Lower lobe of right lung (tissue), 2 donors: ENCODE measurements at regions not wholly inside any gene's neighbourhood (a gene's known extent, or its start where the extent isn't known, plus 50 kb on each side); places are given as distances from the start of the nearest gene placed in this dataset.

Experiments used
- ATAC-seq, 2 donors: fragments of 200-7000 bp; cut with Tn5 transposase; one replicate each; pipeline ENCODE4 v1.9.1; 2020 to 2022; ENCODE audit warnings: mild to moderate bottlenecking in 2 of 2, moderate library complexity in 2 of 2
- DNase-seq: peaks from one replicate; pipeline ENCODE4 v3.0.0-alpha.2; 2020
- H3K27ac ChIP-seq: fragments of 200-600 bp; one replicate; pipeline ENCODE4 v1.8.0; 2022
- H3K27me3 ChIP-seq: fragments of 200-600 bp; one replicate; pipeline ENCODE4 v1.8.0; 2022; ENCODE audit warnings: low read depth
- H3K36me3 ChIP-seq: fragments of 200-600 bp; one replicate; pipeline ENCODE4 v1.8.0; 2022; ENCODE audit warnings: mild to moderate bottlenecking
- H3K4me1 ChIP-seq: fragments of 200-600 bp; one replicate; pipeline ENCODE4 v1.8.0; 2022
- H3K4me3 ChIP-seq: fragments of 200-600 bp; one replicate; pipeline ENCODE4 v1.8.0; 2022; ENCODE audit warnings: mild to moderate bottlenecking
- H3K9me3 ChIP-seq: fragments of 200-600 bp; one replicate; pipeline ENCODE4 v1.8.0; 2022
- CTCF ChIP-seq: fragments of 200-600 bp; IDR thresholded peaks from one replicate; pipeline ENCODE4 v1.8.0; 2022; ENCODE audit warnings: antibody characterized with exemption, mild to moderate bottlenecking
- intact Hi-C: fragments of 100-400 bp; cut with DNase I; formaldehyde crosslinking; loops from one replicate; pipeline ENCODE4 v1.11.0; 2022
- donor health status: DM: no; HTN: yes; CAD: no; lungs with severe emphysema.

DNA sequence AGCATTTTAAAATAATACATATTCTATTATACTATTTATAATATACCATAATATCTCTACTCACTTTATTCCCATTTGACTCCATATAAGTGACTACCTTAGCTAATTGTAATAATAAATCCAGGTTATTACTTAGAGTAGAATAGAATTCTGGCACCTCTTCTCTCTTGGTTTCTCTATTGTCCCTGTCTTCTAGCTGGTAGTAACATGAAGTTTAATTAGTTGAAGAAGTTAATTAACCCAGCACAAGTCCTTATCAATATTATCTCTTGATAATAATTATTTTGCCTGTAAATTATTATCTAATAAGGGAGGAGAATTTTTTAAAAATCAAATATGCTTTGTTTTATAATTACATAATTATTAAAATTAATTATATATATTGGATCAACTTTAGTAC is 1571.2 kb upstream of the PRR20A start:
- H3K4me1 ChIP-seq = no peaks in the 10 kb centered on the region
- no peak for TF ChIP-seq CTCF
- no peaks in the 10 kb centered on the region for H3K36me3 ChIP-seq
- H3K9me3 ChIP-seq = no peaks in the 10 kb centered on the region
- ATAC-seq (no peak), DNase-seq (no peak)
- H3K4me3 ChIP-seq = no peak overlapping the region
- no peak overlapping the region for H3K27ac ChIP-seq
- intact Hi-C loops = no loop called here
- H3K27me3 ChIP-seq = no peaks in the 10 kb centered on the region

GRCh38 chr13:55570371-55570770 is 1570.3 kb upstream of the PRR20A start:
- no peak for TF ChIP-seq CTCF
- intact Hi-C loops = no loop called here
- Histone ChIP-seq H3K4me1 (no peaks in the 10 kb centered on the region), H3K9me3 (no peaks in the 10 kb centered on the region), H3K27ac (no peak overlapping the region), H3K36me3 (no peaks in the 10 kb centered on the region), H3K27me3 (no peaks in the 10 kb centered on the region), H3K4me3 (no peak overlapping the region)
- ATAC-seq (no peak), DNase-seq (no peak)

DNA sequence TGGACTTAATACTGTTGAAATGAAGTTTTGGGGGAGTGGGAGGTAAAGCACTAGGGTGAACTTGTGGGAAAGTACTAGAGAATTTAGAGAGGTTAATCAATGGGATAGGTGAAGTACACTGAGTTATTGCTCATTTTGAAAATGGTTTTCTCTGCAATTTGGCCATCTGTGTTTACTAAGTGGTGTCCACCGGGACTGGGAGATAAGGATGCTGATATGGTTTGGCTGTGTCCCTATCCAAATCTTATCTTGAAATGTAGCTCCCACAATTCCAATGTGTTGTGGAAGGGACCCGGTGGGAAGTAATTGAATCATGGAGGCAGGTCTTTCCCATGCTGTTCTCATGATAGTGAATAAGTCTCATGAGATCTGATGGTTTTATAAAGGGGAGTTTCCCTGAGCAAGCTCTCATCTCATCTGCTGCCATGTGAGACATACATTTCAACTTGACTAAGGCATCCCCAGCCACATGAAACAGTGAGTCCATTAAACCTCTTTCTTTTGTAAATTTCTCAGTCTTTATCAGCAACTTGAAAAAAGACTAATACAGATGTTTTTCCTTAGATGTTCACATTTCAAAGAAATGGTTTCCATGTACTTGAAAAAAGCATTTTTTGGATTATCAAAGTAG is 1569.4 kb upstream of the PRR20A start:
- TF ChIP-seq CTCF = no peak
- no peaks in the 10 kb centered on the region for H3K36me3 ChIP-seq
- ATAC-seq = no peak
- no peak for DNase-seq
- intact Hi-C loops = no loop called here
- H3K27ac ChIP-seq = no peak overlapping the region
- no peaks in the 10 kb centered on the region for H3K9me3 ChIP-seq
- no peaks in the 10 kb centered on the region for H3K4me1 ChIP-seq
- no peak overlapping the region for H3K4me3 ChIP-seq
- H3K27me3 ChIP-seq = no peaks in the 10 kb centered on the region

GRCh38 chr13:55572408-55572807 is 1568.3 kb upstream of the PRR20A start:
- H3K36me3 ChIP-seq = no peaks in the 10 kb centered on the region
- TF ChIP-seq CTCF = no peak
- H3K4me1 ChIP-seq = no peaks in the 10 kb centered on the region
- DNase-seq (no peak), ATAC-seq (no peak)
- no peak overlapping the region for H3K4me3 ChIP-seq
- intact Hi-C loops = no loop called here
- no peaks in the 10 kb centered on the region for H3K27me3 ChIP-seq
- no peak overlapping the region for H3K27ac ChIP-seq
- H3K9me3 ChIP-seq = no peaks in the 10 kb centered on the region

- ATAC-seq (no peak), DNase-seq (no peak)
- Histone ChIP-seq H3K27ac (no peak overlapping the region), H3K4me1 (no peaks in the 10 kb centered on the region), H3K27me3 (no peaks in the 10 kb centered on the region), H3K9me3 (no peaks in the 10 kb centered on the region), H3K4me3 (no peak overlapping the region), H3K36me3 (no peaks in the 10 kb centered on the region)
- intact Hi-C loops = no loop called here
- TF ChIP-seq CTCF = no peak
These were observed 1567.9 kb upstream of the PRR20A start for GRCh38 chr13:55572862-55573261.

- Histone ChIP-seq H3K27me3 (no peaks in the 10 kb centered on the region), H3K27ac (no peak overlapping the region), H3K4me3 (no peak overlapping the region), H3K9me3 (no peaks in the 10 kb centered on the region), H3K4me1 (no peaks in the 10 kb centered on the region), H3K36me3 (no peaks in the 10 kb centered on the region)
- intact Hi-C loops = no loop called here
- ATAC-seq (no peak), DNase-seq (no peak)
- TF ChIP-seq CTCF = no peak
These were observed 1567.2 kb upstream of the PRR20A start for GRCh38 chr13:55573565-55573964.
